ENCODE measurements at regions not wholly inside any gene's neighbourhood (a gene's known extent, or its start where the extent isn't known, plus 50 kb on each side); places are given as distances from the start of the nearest gene placed in this dataset.
"Not testable (repeated sequence)": the region's sequence is repeated elsewhere in the genome, so short reads cannot be mapped to it uniquely, and the experiment has no call there.

DNA sequence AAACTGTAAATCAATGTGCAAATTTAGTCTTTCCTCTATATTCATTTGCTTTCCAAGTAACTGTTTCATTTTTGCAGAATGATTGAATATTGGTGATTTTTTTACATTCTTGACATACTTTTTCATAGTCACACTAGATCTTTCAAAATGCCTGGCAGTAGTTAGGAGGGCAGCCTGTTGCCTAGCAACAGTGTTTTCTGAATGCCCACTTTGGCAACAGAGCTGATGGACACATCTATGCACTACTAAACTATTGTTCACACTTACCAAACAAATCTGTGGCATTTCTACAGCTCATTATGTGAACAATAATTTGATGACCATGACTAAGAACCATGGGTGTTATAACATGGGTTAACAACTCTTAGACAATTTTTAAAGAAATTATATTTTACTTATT, 438.0 kb upstream of the IMPG1 start:
- ChIA-PET CTCF (ENCODE audit: partially characterized antibody) (no interaction called here), POLR2A (ENCODE audit: partially characterized antibody) (no interaction called here)
- H3K9me3 Mint-ChIP-seq = peaks cover 0 to 13% (median 3%) of the 10 kb centered on the region in 8 donors
- no peaks in the 10 kb centered on the region for H3K4me1 Mint-ChIP-seq
- H3K27me3 Mint-ChIP-seq = no peaks in the 10 kb centered on the region
- no peaks in the 10 kb centered on the region for H3K36me3 Mint-ChIP-seq
- H3K4me3 Mint-ChIP-seq = no peak overlapping the region
- H3K27ac ChIP-seq (ENCODE audit: low read depth, low read length) = no peak overlapping the region
- no peak overlapping the region for H3K27ac Mint-ChIP-seq
- H3K27me3 ChIP-seq (ENCODE audit: insufficient read depth, low read length) = no peaks in the 10 kb centered on the region
- H3K9me3 ChIP-seq (ENCODE audit: control insufficient read depth in 1 of 2, low read length in 2 of 2) = no peaks in the 10 kb centered on the region
- no peaks in the 10 kb centered on the region for H3K4me1 ChIP-seq (ENCODE audit: insufficient read depth, low read length)
- H3K4me3 ChIP-seq (ENCODE audit: low read length in 2 of 2) = no peak overlapping the region
- H3K36me3 ChIP-seq (ENCODE audit: insufficient read depth, low read length) = no peaks in the 10 kb centered on the region
- no peak for DNase-seq
- intact Hi-C loops (cut with micrococcal nuclease) = no loop called here

GRCh38 chr6:76509397-76509796, 436.9 kb upstream of the IMPG1 start:
- no peaks in the 10 kb centered on the region for H3K4me1 Mint-ChIP-seq
- H3K4me3 Mint-ChIP-seq = no peak overlapping the region
- peaks cover 2 to 13% (median 5%) of the 10 kb centered on the region in 8 donors for H3K9me3 Mint-ChIP-seq
- H3K27ac Mint-ChIP-seq = no peak overlapping the region
- no peaks in the 10 kb centered on the region for H3K36me3 Mint-ChIP-seq
- ChIA-PET CTCF (ENCODE audit: partially characterized antibody) (no interaction called here), POLR2A (ENCODE audit: partially characterized antibody) (no interaction called here)
- intact Hi-C loops (cut with micrococcal nuclease) = no loop called here
- no peak for DNase-seq
- no peaks in the 10 kb centered on the region for H3K36me3 ChIP-seq (ENCODE audit: insufficient read depth, low read length)
- no peak overlapping the region for H3K27ac ChIP-seq (ENCODE audit: low read depth, low read length)
- H3K9me3 ChIP-seq (ENCODE audit: control insufficient read depth in 1 of 2, low read length in 2 of 2) = no peaks in the 10 kb centered on the region
- H3K27me3 ChIP-seq (ENCODE audit: insufficient read depth, low read length) = no peaks in the 10 kb centered on the region
- no peaks in the 10 kb centered on the region for H3K4me1 ChIP-seq (ENCODE audit: insufficient read depth, low read length)
- H3K27me3 Mint-ChIP-seq = no peaks in the 10 kb centered on the region
- no peak overlapping the region for H3K4me3 ChIP-seq (ENCODE audit: low read length in 2 of 2)

DNA sequence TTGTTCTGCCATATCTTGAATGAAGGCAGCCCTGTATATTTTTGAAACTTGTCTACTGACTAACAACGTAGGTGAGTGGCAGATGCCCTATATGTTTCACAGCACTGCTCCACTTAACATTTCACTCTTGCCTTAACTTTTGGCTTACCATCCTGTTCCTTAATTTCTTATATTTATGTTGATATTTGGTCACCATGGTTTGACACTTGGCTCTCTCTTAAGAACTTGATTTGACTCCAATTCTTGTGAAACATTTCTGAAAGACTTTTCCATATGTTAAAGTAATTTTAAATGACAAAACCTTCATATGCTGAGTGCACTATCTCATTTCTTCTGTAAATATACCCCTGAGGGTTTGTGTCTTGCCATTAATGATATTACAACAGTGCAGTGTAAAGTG, 434.3 kb upstream of the IMPG1 start:
- no peak overlapping the region for H3K27ac Mint-ChIP-seq
- Histone ChIP-seq H3K27me3 (ENCODE audit: insufficient read depth, low read length) (no peaks in the 10 kb centered on the region), H3K9me3 (ENCODE audit: control insufficient read depth in 1 of 2, low read length in 2 of 2) (no peaks in the 10 kb centered on the region), H3K4me1 (ENCODE audit: insufficient read depth, low read length) (no peaks in the 10 kb centered on the region), H3K36me3 (ENCODE audit: insufficient read depth, low read length) (no peaks in the 10 kb centered on the region), H3K27ac (ENCODE audit: low read depth, low read length) (no peak overlapping the region), H3K4me3 (ENCODE audit: low read length in 2 of 2) (no peak overlapping the region)
- ChIA-PET CTCF (ENCODE audit: partially characterized antibody) (no interaction called here), POLR2A (ENCODE audit: partially characterized antibody) (no interaction called here)
- H3K4me1 Mint-ChIP-seq = no peaks in the 10 kb centered on the region
- H3K4me3 Mint-ChIP-seq = no peak overlapping the region
- intact Hi-C loops (cut with micrococcal nuclease) = no loop called here
- DNase-seq = no peak
- H3K36me3 Mint-ChIP-seq = no peaks in the 10 kb centered on the region
- peaks cover 0 to 7% (median 3%) of the 10 kb centered on the region in 8 donors for H3K9me3 Mint-ChIP-seq
- H3K27me3 Mint-ChIP-seq = no peaks in the 10 kb centered on the region

- Mint-ChIP-seq H3K36me3 (no peaks in the 10 kb centered on the region), H3K27me3 (no peaks in the 10 kb centered on the region), H3K4me1 (no peaks in the 10 kb centered on the region), H3K4me3 (no peak overlapping the region), H3K9me3 (peaks cover 10 to 47% (median 30%) of the 10 kb centered on the region in 8 donors), H3K27ac (no peak overlapping the region)
- ChIA-PET POLR2A (ENCODE audit: partially characterized antibody) (no interaction called here), CTCF (ENCODE audit: partially characterized antibody) (no interaction called here)
- Histone ChIP-seq H3K4me3 (ENCODE audit: low read length in 2 of 2) (no peak overlapping the region), H3K9me3 (ENCODE audit: control insufficient read depth in 1 of 2, low read length in 2 of 2) (no peaks in the 10 kb centered on the region), H3K4me1 (ENCODE audit: insufficient read depth, low read length) (no peaks in the 10 kb centered on the region), H3K27ac (ENCODE audit: low read depth, low read length) (no peak overlapping the region), H3K27me3 (ENCODE audit: insufficient read depth, low read length) (no peaks in the 10 kb centered on the region), H3K36me3 (ENCODE audit: insufficient read depth, low read length) (no peaks in the 10 kb centered on the region)
- no peak for DNase-seq
- intact Hi-C loops (cut with micrococcal nuclease) = no loop called here
Measured at GRCh38 chr6:76495909-76496308, 423.4 kb upstream of the IMPG1 start.

GRCh38 chr6:76491376-76491775, 418.9 kb upstream of the IMPG1 start:
- H3K4me3 ChIP-seq (ENCODE audit: low read length in 2 of 2); intact Hi-C loops (cut with micrococcal nuclease); H3K4me3 Mint-ChIP-seq; H3K4me1 Mint-ChIP-seq; H3K27ac Mint-ChIP-seq; H3K36me3 ChIP-seq (ENCODE audit: insufficient read depth, low read length); H3K27ac ChIP-seq (ENCODE audit: low read depth, low read length); DNase-seq; H3K36me3 Mint-ChIP-seq; POLR2A ChIA-PET (ENCODE audit: partially characterized antibody); H3K27me3 ChIP-seq (ENCODE audit: insufficient read depth, low read length); H3K9me3 ChIP-seq (ENCODE audit: control insufficient read depth in 1 of 2, low read length in 2 of 2); H3K4me1 ChIP-seq (ENCODE audit: insufficient read depth, low read length); CTCF ChIA-PET (ENCODE audit: partially characterized antibody); H3K27me3 Mint-ChIP-seq: not testable (repeated sequence)
- H3K9me3 Mint-ChIP-seq = peaks cover 8 to 58% (median 28%) of the 10 kb centered on the region in 8 donors

- Histone ChIP-seq H3K36me3 (ENCODE audit: insufficient read depth, low read length) (no peaks in the 10 kb centered on the region), H3K27me3 (ENCODE audit: insufficient read depth, low read length) (no peaks in the 10 kb centered on the region), H3K4me1 (ENCODE audit: insufficient read depth, low read length) (no peaks in the 10 kb centered on the region), H3K4me3 (ENCODE audit: low read length in 2 of 2) (no peak overlapping the region), H3K9me3 (ENCODE audit: control insufficient read depth in 1 of 2, low read length in 2 of 2) (no peaks in the 10 kb centered on the region), H3K27ac (ENCODE audit: low read depth, low read length) (no peak overlapping the region)
- H3K27me3 Mint-ChIP-seq = no peaks in the 10 kb centered on the region
- DNase-seq = no peak
- no peaks in the 10 kb centered on the region for H3K36me3 Mint-ChIP-seq
- H3K27ac Mint-ChIP-seq = no peak overlapping the region
- H3K9me3 Mint-ChIP-seq = peaks cover 10 to 52% (median 22%) of the 10 kb centered on the region in 8 donors
- intact Hi-C loops (cut with micrococcal nuclease) = no loop called here
- no peaks in the 10 kb centered on the region for H3K4me1 Mint-ChIP-seq
- ChIA-PET POLR2A (ENCODE audit: partially characterized antibody) (no interaction called here), CTCF (ENCODE audit: partially characterized antibody) (no interaction called here)
- no peak overlapping the region for H3K4me3 Mint-ChIP-seq
Measured at GRCh38 chr6:76490456-76490855, 418.0 kb upstream of the IMPG1 start.

GRCh38 chr6:76481101-76481500, 408.6 kb upstream of the IMPG1 start:
- H3K4me1 Mint-ChIP-seq = no peaks in the 10 kb centered on the region
- POLR2A ChIA-PET (ENCODE audit: partially characterized antibody) = no interaction called here

GRCh38 chr6:76472858-76473257, 400.4 kb upstream of the IMPG1 start:
- Histone ChIP-seq H3K4me1 (ENCODE audit: insufficient read depth, low read length) (no peaks in the 10 kb centered on the region), H3K4me3 (ENCODE audit: low read length in 2 of 2) (no peak overlapping the region), H3K27me3 (ENCODE audit: insufficient read depth, low read length) (no peaks in the 10 kb centered on the region), H3K27ac (ENCODE audit: low read depth, low read length) (no peak overlapping the region), H3K9me3 (ENCODE audit: control insufficient read depth in 1 of 2, low read length in 2 of 2) (no peaks in the 10 kb centered on the region), H3K36me3 (ENCODE audit: insufficient read depth, low read length) (no peaks in the 10 kb centered on the region)
- intact Hi-C loops (cut with micrococcal nuclease) = no loop called here
- H3K36me3 Mint-ChIP-seq = no peaks in the 10 kb centered on the region
- POLR2A ChIA-PET (ENCODE audit: partially characterized antibody) = no interaction called here
- H3K4me3 Mint-ChIP-seq = no peak overlapping the region
- no peaks in the 10 kb centered on the region for H3K4me1 Mint-ChIP-seq
- H3K9me3 Mint-ChIP-seq = peaks cover 0 to 19% (median 12%) of the 10 kb centered on the region in 8 donors
- H3K27ac Mint-ChIP-seq = no peak overlapping the region
- no peak for DNase-seq
- CTCF ChIA-PET (ENCODE audit: partially characterized antibody) = no interaction called here
- H3K27me3 Mint-ChIP-seq = no peaks in the 10 kb centered on the region

More at GRCh38 chr6:76481101-76481500, 408.6 kb upstream of the IMPG1 start:
- Histone ChIP-seq H3K36me3 (ENCODE audit: insufficient read depth, low read length) (no peaks in the 10 kb centered on the region), H3K4me1 (ENCODE audit: insufficient read depth, low read length) (no peaks in the 10 kb centered on the region), H3K4me3 (ENCODE audit: low read length in 2 of 2) (no peak overlapping the region), H3K27ac (ENCODE audit: low read depth, low read length) (no peak overlapping the region), H3K9me3 (ENCODE audit: control insufficient read depth in 1 of 2, low read length in 2 of 2) (no peaks in the 10 kb centered on the region), H3K27me3 (ENCODE audit: insufficient read depth, low read length) (no peaks in the 10 kb centered on the region)
- H3K27ac Mint-ChIP-seq = no peak overlapping the region
- no peak overlapping the region for H3K4me3 Mint-ChIP-seq
- CTCF ChIA-PET (ENCODE audit: partially characterized antibody) = no interaction called here
- no peak for DNase-seq
- intact Hi-C loops (cut with micrococcal nuclease) = no loop called here
- H3K36me3 Mint-ChIP-seq = no peaks in the 10 kb centered on the region
- H3K27me3 Mint-ChIP-seq = no peaks in the 10 kb centered on the region
- peaks cover 3 to 55% (median 25%) of the 10 kb centered on the region in 8 donors for H3K9me3 Mint-ChIP-seq

Measured in CD4-positive, alpha-beta memory T cell (primary cell).